HG03342 (cell line): ENCODE measurements at regions not wholly inside any gene's neighbourhood (a gene's known extent, or its start where the extent isn't known, plus 50 kb on each side); places are given as distances from the start of the nearest gene placed in this dataset.
"Not testable (repeated sequence)": the region's sequence is repeated elsewhere in the genome, so short reads cannot be mapped to it uniquely, and the experiment has no call there.

ENCODE experiments used
- ATAC-seq: cut with Tn5 transposase; IDR thresholded peaks from one replicate; pipeline ENCODE4 v1.9.1; 2021; ENCODE audit warnings: mild to moderate bottlenecking, moderate library complexity; ENCODE audit not compliant: unreplicated experiment

- ATAC-seq: no peak
These were observed 51.5 kb upstream of the MAP3K1 start for GRCh38 chr5:56763711-56764466.

- ATAC-seq: no peak
These were observed 52.2 kb upstream of the MAP3K1 start for GRCh38 chr5:56763182-56763581.

- ATAC-seq: no peak
These were observed 54.0 kb upstream of the MAP3K1 start for GRCh38 chr5:56761151-56761885.

- ATAC-seq: no peak
These were observed 54.6 kb upstream of the MAP3K1 start for GRCh38 chr5:56760723-56761122.

GRCh38 chr5:56759521-56760216, 55.7 kb upstream of the MAP3K1 start:
- ATAC-seq: no peak

- ATAC-seq: no peak
These were observed 58.3 kb upstream of the MAP3K1 start for GRCh38 chr5:56757077-56757476.

GRCh38 chr5:56755036-56755555, 60.3 kb upstream of the MAP3K1 start:
- ATAC-seq: no peak

- ATAC-seq: not testable (repeated sequence)
These were observed 61.8 kb upstream of the MAP3K1 start for GRCh38 chr5:56753588-56753987.

- no peak for ATAC-seq
These were observed 63.6 kb upstream of the MAP3K1 start for GRCh38 chr5:56751572-56752313.

GRCh38 chr5:56749842-56750241, 65.5 kb upstream of the MAP3K1 start:
- ATAC-seq: no peak

GRCh38 chr5:56746553-56747339, 68.6 kb upstream of the MAP3K1 start:
- no peak for ATAC-seq

GRCh38 chr5:56745864-56746263, 69.5 kb upstream of the MAP3K1 start:
- no peak for ATAC-seq

GRCh38 chr5:56740868-56741267, 74.5 kb upstream of the MAP3K1 start:
- no peak for ATAC-seq

GRCh38 chr5:56739990-56740389, 75.4 kb upstream of the MAP3K1 start:
- ATAC-seq: no peak

GRCh38 chr5:56737951-56738606, 77.3 kb upstream of the MAP3K1 start:
- no peak for ATAC-seq

- no peak for ATAC-seq
These were observed 78.2 kb upstream of the MAP3K1 start for GRCh38 chr5:56737002-56737621.

GRCh38 chr5:56735849-56736641, 79.3 kb upstream of the MAP3K1 start:
- no peak for ATAC-seq

- no peak for ATAC-seq
These were observed 81.2 kb upstream of the MAP3K1 start for GRCh38 chr5:56734091-56734694.
